Cardiac fibroblast (primary cell): ENCODE measurements at regions not wholly inside any gene's neighbourhood (a gene's known extent, or its start where the extent isn't known, plus 50 kb on each side); places are given as distances from the start of the nearest gene placed in this dataset.
"Not testable (repeated sequence)": the region's sequence is repeated elsewhere in the genome, so short reads cannot be mapped to it uniquely, and the experiment has no call there.

Experiments
- DNase-seq, 2 donors: peaks; one replicate each; pipeline versions ENCODE4 v3.0.0 to v3.0.0-alpha.2; 2010; ENCODE audit warnings: low read depth in 2 of 2
- H3K4me3 ChIP-seq, 2 donors: replicated peaks in 1 of 2; 1 replicate in 1 of 2; 2 replicates in 1 of 2; pipeline ENCODE4 v1.5.1; 2011; ENCODE audit warnings: low read depth in 2 of 2, low read length in 2 of 2, mild to moderate bottlenecking in 2 of 2, moderate library complexity in 1 of 2
- TF ChIP-seq, protein P1 (sequence below): IDR thresholded peaks from one replicate; pipeline ENCODE4 v1.5.1; 2011; ENCODE audit warnings: low read depth, mild to moderate bottlenecking, low read length, inconsistent platforms

DNA sequence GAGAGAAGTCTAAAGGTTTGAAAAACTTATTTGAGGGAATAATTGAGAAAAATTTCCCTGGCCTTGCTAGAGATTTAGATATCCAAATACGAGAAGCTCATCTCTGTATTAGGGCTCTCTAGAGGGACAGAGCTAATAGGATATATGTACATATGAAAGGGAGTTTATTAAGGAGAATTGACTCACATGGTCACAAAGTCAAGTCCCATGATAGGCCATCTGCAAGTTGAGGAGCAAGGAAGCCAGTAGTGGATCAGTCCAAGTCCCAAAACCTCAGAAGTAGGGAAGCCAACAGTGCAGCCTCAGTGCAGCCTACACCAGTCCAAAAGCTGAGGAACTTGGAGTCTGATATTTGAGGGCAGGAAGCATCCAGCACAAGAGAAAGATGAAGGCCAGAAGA, 126.7 kb downstream of the PJA2 start:
- DNase-seq, H3K4me3 ChIP-seq: not testable (repeated sequence)

DNA sequence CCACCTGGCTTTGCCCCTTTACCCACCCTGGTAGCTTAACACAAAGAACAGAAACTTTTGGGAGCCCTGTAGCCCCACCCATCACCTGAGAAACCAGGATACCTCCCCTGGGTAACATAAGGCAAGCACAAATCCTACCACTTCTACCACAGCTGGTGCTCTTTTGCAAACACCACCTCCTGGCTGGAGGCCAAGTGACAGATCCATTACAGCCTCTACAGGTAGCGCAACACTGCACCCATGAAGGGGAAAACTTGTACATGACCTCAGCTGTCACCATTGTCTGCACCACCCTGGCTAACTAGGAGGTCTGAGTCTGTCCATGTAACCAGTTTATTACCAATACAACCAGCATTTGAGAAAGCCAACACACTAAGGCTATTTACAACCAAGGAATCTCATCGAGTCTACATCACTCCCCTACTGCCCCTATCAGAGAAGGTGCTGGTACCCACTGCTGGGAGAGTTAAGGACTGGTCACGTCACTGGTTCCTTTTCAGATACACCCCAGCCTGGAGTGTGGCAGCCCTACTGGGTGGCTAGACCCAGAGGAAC, 128.6 kb downstream of the PJA2 start:
- no peak overlapping the region for H3K4me3 ChIP-seq
- no peak for DNase-seq

DNA sequence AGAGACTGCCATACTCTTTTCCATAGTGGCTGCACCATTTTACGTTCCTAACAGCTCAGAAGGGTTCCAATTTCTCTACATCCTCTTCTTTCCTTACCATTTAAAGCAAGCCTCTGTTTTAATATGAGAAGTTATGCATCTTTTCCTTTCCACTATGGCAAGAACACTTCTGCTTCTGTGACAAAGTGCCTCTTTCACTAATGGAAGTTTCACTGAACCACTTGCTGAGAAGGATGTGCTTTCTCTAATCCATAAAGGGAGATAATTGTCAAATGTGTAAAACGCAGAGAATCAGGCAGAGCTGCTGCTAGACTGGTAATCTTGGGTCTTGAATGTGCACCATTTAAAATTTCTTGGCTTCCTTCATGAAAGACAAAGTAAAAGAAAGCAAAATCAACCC, 131.6 kb downstream of the PJA2 start:
- DNase-seq, result no peak
- no peak overlapping the region for H3K4me3 ChIP-seq

More for the DNA sequence above, 128.6 kb downstream of the PJA2 start:
- TF ChIP-seq, protein P1, sequence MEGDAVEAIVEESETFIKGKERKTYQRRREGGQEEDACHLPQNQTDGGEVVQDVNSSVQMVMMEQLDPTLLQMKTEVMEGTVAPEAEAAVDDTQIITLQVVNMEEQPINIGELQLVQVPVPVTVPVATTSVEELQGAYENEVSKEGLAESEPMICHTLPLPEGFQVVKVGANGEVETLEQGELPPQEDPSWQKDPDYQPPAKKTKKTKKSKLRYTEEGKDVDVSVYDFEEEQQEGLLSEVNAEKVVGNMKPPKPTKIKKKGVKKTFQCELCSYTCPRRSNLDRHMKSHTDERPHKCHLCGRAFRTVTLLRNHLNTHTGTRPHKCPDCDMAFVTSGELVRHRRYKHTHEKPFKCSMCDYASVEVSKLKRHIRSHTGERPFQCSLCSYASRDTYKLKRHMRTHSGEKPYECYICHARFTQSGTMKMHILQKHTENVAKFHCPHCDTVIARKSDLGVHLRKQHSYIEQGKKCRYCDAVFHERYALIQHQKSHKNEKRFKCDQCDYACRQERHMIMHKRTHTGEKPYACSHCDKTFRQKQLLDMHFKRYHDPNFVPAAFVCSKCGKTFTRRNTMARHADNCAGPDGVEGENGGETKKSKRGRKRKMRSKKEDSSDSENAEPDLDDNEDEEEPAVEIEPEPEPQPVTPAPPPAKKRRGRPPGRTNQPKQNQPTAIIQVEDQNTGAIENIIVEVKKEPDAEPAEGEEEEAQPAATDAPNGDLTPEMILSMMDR, result no peak

DNA sequence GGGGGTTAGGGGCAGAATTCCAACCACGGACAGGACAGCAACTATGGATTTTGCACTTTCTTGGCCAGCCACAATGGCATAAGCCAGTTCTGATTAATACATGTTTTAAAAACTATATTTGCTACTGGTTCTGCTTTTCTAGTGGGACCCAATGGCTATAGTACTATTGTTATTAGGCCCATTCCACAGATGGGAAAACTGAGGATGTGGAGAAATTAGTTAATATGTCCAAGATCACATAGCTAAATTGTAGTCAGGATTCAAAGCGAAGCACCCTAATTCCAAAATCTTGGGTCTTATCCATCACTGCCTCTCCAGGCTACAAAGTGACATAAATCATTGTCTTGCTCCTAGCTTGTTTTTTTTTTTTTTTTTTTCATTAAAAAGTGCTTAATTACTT, 133.9 kb downstream of the PJA2 start:
- DNase-seq, result no peak
- TF ChIP-seq, protein P1, result no peak
- no peak overlapping the region for H3K4me3 ChIP-seq

More for the DNA sequence above, 131.6 kb downstream of the PJA2 start:
- TF ChIP-seq, protein P1, result no peak

DNA sequence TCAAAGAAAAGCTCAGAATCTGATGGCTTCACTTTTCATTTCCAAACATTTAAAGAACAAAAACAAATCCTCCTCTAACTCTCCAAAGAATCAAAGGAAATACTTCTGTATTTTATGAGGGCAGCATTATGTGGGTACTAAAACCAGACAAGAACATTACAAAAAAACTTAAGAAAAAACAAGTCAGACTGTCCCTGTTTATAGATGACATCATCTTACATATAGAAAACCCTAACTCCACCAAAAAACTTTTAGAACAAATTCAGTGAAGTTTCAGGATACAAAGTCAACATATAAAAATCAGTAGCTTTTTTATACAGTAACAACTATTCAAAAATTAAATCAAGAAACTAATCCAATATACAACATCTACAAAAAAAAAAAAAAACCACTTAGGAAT, 136.2 kb downstream of the PJA2 start:
- H3K4me3 ChIP-seq, result no peak overlapping the region
- TF ChIP-seq, protein P1, result no peak
- DNase-seq, result no peak

DNA sequence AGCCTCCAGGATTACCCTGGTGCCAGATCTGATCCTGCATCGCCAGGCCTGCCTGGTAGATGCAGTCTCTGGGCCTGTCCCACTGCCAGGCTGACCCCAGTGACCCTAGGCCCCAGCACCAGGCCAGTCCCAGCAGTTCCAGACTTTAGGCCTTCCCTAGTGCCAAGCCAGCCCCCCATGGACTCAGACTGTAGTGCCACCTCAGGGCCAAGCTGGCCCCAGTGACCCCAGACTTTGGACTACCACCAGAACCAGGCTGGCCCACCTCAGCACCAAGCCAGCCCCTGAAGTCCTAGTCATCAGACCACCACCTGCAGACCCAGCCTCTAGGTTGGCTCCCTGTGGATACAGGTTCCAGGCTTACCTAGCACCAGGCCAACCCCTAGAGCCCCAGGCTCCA, 142.5 kb downstream of the PJA2 start:
- no peak overlapping the region for H3K4me3 ChIP-seq
- no peak for DNase-seq
- TF ChIP-seq, protein P1, result no peak

DNA sequence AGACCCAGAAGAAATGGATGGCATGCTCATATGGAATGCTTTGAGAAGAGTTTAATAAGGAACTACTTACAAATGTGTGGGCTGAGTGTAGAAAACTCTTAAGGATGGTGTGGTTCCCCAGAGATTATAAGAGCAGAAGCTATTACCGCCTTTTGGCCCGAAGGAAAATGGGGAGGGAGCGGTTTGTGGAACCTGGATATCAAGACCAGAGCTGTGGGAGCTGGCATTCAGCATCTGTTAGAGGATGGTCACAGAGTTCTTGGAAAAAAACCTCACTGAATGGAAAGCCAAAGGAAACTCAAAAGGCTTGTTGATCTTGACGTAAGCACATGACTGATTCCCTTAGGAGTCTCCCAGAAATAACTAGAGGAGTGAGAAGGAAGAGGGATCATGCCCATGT, 151.0 kb downstream of the PJA2 start:
- no peak for DNase-seq
- no peak overlapping the region for H3K4me3 ChIP-seq
- TF ChIP-seq, protein P1, result no peak
